ENCODE measurements at regions not wholly inside any gene's neighbourhood (a gene's known extent, or its start where the extent isn't known, plus 50 kb on each side); places are given as distances from the start of the nearest gene placed in this dataset.

DNA sequence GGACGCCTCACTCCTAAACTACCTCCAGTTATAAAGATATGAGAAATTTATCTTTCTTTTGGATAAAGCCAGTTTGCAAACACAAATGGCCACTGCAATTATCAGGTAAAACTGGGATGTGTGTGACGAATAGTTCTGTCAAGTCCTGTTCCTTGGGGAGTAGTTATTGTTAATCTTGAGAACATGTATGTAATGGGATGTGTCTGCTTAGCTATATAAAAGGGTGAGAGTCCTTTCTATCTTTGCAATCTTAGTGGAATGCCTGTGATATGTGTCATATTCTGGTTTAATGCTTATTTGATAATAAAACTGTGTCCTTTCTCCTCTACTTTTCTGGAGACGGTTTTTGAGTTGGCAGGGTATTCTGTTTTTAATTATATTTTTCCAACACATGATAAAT is 56.1 kb upstream of the PKP2 start:
- intact Hi-C loops (cut with DNase I), result no loop called here
- no peak for DNase-seq

- intact Hi-C loops (cut with DNase I), result no loop called here
Observed at GRCh38 chr12:32949815-32950214, 53.2 kb upstream of the PKP2 start.

GRCh38 chr12:32947206-32948067 is 50.9 kb upstream of the PKP2 start:
- DNase-seq, result no peak

More at GRCh38 chr12:32949815-32950214, 53.2 kb upstream of the PKP2 start:
- DNase-seq, result no peak

DNA sequence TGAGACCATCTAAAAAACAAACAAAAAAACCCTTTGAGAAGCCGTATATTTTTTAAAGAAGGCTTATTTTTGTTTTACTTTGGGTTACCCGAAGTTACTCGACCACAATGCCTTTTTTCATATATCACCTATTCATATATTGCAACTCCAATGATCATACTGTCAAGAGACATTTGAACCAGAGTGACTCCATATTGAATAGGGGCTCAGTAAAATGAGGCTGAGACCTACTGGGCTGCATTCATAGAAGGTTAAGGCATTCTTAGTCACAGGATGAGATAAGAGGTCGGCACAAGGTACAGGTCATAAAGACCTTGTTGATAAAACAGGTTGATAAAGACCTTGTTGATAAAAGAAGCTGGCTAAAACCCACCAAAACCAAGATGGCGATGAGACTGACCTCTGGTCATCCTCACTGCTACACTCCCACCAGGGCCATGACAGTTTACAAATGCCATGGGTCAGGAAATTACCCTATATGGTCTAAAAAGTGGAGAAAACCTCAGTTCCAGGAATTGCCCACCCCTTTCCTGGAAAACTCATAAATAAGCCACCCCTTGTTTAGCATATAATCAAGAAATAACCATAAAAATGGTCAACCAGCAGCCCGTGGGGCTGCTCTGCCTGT is 50.0 kb upstream of the PKP2 start:
- intact Hi-C loops (cut with DNase I), result loop anchor here (2.0 kb wide), 1 partner anchor 1074 kb away; no protein-coding TSS in a partner anchor
- no peak for DNase-seq

More at GRCh38 chr12:32947206-32948067, 50.9 kb upstream of the PKP2 start:
- intact Hi-C loops (cut with DNase I), result loop anchor here (2.0 kb wide), 1 partner anchor 1073 kb away; no protein-coding TSS in a partner anchor

Measured in posterior cingulate gyrus (tissue), 11 donors.